Sigmoid colon (tissue), 4 donors: ENCODE measurements at regions not wholly inside any gene's neighbourhood (a gene's known extent, or its start where the extent isn't known, plus 50 kb on each side); places are given as distances from the start of the nearest gene placed in this dataset.

Experiments used
- CTCF ChIP-seq, 4 experiments: fragments of 450-650 bp in 3 of 4; fragments of 200-600 bp in 1 of 4; IDR thresholded peaks; one replicate each; pipeline ENCODE4 v1.5.1; 2016 to 2019; ENCODE audit warnings: antibody characterized with exemption in 4 of 4, mild to moderate bottlenecking in 3 of 4, moderate library complexity in 2 of 4
- EP300 ChIP-seq, 4 donors: sonication (generic); formaldehyde crosslinking; IDR thresholded peaks; one replicate each; pipeline ENCODE4 v1.6.1; 2017; ENCODE audit warnings: antibody characterized with exemption in 4 of 4

GRCh38 chr6:93859971-93860370 is 440.6 kb upstream of the EPHA7 start:
- TF ChIP-seq CTCF (IDR thresholded peaks at IDR 0.05) (no peak), EP300 (IDR thresholded peaks at IDR 0.05) (no peak)
